OCI-LY7 (cell line): ENCODE measurements at regions not wholly inside any gene's neighbourhood (a gene's known extent, or its start where the extent isn't known, plus 50 kb on each side); places are given as distances from the start of the nearest gene placed in this dataset.

Experiments
- BruUV-seq: library from RNA; stranded (reverse); fragments of 400-500 nt; replicated peaks from 2 replicates; lab custom pipeline; 2021; lab: Mats Ljungman, UMichigan
- CTCF ChIA-PET: fragments of 300-600 bp; sonication (Branson Sonifier 250); formaldehyde crosslinking; loops from one replicate; lab custom pipeline; 2022; ENCODE audit warnings: antibody characterized with exemption; ENCODE audit not compliant: unreplicated experiment; lab: Charles Lee
- POLR2A ChIA-PET: fragments of 300-600 bp; sonication (Branson Sonifier 250); formaldehyde crosslinking; loops from one replicate; lab custom pipeline; 2022; ENCODE audit warnings: antibody characterized with exemption; lab: Charles Lee
- DNase-seq: peaks from one replicate; pipeline ENCODE4 v3.0.0-alpha.2; 2015; ENCODE audit warnings: low spot score
- H2AFZ ChIP-seq: fragments of 200-600 bp; sonication (generic), shearing (Covaris generic); 2 replicates; pipeline ENCODE4 v1.6.1; 2014; ENCODE audit warnings: mild to moderate bottlenecking, antibody characterized with exemption, low read length, moderate library complexity
- H3K27ac ChIP-seq: fragments of 200-600 bp; sonication (generic); 2 replicates; pipeline ENCODE4 v1.5.1; 2014; ENCODE audit warnings: mixed run types, low read depth, mild to moderate bottlenecking, moderate library complexity, low read length, inconsistent platforms; ENCODE audit not compliant: poor library complexity, severe bottlenecking
- H3K36me3 ChIP-seq: fragments of 200-600 bp; sonication (generic); 2 replicates; pipeline ENCODE4 v1.6.1; 2014; ENCODE audit warnings: mild to moderate bottlenecking, antibody characterized with exemption, low read length, moderate library complexity, mixed read lengths; ENCODE audit not compliant: insufficient read depth
- H3K4me1 ChIP-seq: fragments of 200-600 bp; sonication (generic); 2 replicates; pipeline ENCODE4 v1.5.1; 2014; ENCODE audit warnings: mild to moderate bottlenecking, low read length; ENCODE audit not compliant: insufficient read depth, poor library complexity, severe bottlenecking
- H3K4me2 ChIP-seq: fragments of 200-600 bp; sonication (generic); 2 replicates; pipeline ENCODE4 v1.6.1; 2014; ENCODE audit warnings: mild to moderate bottlenecking, low read length
- H3K4me3 ChIP-seq: fragments of 200-600 bp; sonication (generic); 2 replicates; pipeline ENCODE4 v1.5.1; 2014; ENCODE audit warnings: mild to moderate bottlenecking, low read depth, low read length; ENCODE audit not compliant: poor library complexity, severe bottlenecking
- H3K79me2 ChIP-seq: fragments of 200-600 bp; sonication (generic); 2 replicates; pipeline ENCODE4 v1.6.1; 2016; ENCODE audit warnings: low read depth, mild to moderate bottlenecking, low read length, moderate library complexity, mixed read lengths; ENCODE audit not compliant: insufficient read depth
- H3K9me2 ChIP-seq: fragments of 200-600 bp; sonication (generic); 2 replicates; pipeline ENCODE4 v1.6.1; 2016; ENCODE audit warnings: mild to moderate bottlenecking, low read length, mixed read lengths; ENCODE audit not compliant: insufficient read depth
- H3K9me3 ChIP-seq: fragments of 200-600 bp; sonication (generic); 2 replicates; pipeline ENCODE4 v1.6.1; 2014; ENCODE audit warnings: mild to moderate bottlenecking, mixed run types, low read length, mixed read lengths
- H4K20me1 ChIP-seq: fragments of 200-600 bp; sonication (generic); 2 replicates; pipeline ENCODE4 v1.6.1; 2014; ENCODE audit warnings: mild to moderate bottlenecking, antibody characterized with exemption, low read length, moderate library complexity, mixed read lengths; ENCODE audit not compliant: insufficient read depth
- EZH2phosphoT487 ChIP-seq: fragments of 200-600 bp; sonication (generic); IDR thresholded peaks from 2 replicates; pipeline ENCODE4 v1.6.1; 2018; ENCODE audit warnings: low read depth, borderline replicate concordance, mild to moderate bottlenecking, mixed run types, antibody characterized with exemption, low read length, moderate library complexity, mixed read lengths
- intact Hi-C: fragments of 100-400 bp; cut with micrococcal nuclease; formaldehyde crosslinking; loops from one replicate; pipeline ENCODE4 v1.10.0; 2022; ENCODE audit not compliant: unreplicated experiment
- TF ChIP-seq, protein P1 (sequence below): fragments of 200-600 bp; sonication (generic); conservative IDR thresholded peaks from 2 replicates; pipeline ENCODE4 v1.5.1; 2014; ENCODE audit warnings: mild to moderate bottlenecking, antibody characterized with exemption, low read length, moderate library complexity, mixed read lengths

DNA sequence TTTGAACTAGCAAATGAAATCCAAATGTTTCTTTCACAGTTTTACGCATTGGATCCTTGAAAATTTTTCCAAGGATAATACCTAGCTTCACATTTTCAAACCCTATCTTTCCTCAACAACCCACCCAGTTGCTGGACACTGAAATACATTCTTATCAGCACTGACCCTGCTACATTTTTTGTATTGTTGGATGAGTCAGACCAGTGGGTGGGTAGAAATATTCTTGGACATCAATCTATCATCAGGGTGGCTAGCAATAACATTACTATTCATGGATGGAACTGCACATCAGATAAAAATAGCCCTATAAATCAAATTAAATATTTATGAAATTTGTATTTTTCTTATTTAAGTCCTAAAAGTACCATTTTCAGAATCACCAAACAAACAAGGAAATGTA lies 407.4 kb upstream of the IZUMO3 start:
- Histone ChIP-seq H3K9me3 (no peaks in the 10 kb centered on the region; the same call in 1 of the 2 replicates), H3K27ac (no peak overlapping the region), H3K36me3 (no peaks in the 10 kb centered on the region), H3K4me2 (no peak overlapping the region), H3K79me2 (no peaks in the 10 kb centered on the region), H3K4me3 (no peak overlapping the region), H3K4me1 (no peaks in the 10 kb centered on the region), H4K20me1 (no peaks in the 10 kb centered on the region), H3K9me2 (no peaks in the 10 kb centered on the region), H2AFZ (no peak overlapping the region)
- no peak for TF ChIP-seq EZH2phosphoT487
- TF ChIP-seq, protein P1, sequence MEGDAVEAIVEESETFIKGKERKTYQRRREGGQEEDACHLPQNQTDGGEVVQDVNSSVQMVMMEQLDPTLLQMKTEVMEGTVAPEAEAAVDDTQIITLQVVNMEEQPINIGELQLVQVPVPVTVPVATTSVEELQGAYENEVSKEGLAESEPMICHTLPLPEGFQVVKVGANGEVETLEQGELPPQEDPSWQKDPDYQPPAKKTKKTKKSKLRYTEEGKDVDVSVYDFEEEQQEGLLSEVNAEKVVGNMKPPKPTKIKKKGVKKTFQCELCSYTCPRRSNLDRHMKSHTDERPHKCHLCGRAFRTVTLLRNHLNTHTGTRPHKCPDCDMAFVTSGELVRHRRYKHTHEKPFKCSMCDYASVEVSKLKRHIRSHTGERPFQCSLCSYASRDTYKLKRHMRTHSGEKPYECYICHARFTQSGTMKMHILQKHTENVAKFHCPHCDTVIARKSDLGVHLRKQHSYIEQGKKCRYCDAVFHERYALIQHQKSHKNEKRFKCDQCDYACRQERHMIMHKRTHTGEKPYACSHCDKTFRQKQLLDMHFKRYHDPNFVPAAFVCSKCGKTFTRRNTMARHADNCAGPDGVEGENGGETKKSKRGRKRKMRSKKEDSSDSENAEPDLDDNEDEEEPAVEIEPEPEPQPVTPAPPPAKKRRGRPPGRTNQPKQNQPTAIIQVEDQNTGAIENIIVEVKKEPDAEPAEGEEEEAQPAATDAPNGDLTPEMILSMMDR: no peak
- CTCF ChIA-PET: no interaction called here
- DNase-seq: no peak
- POLR2A ChIA-PET: no interaction called here
- intact Hi-C loops: no loop called here
- BruUV-seq: no TSS peak

DNA sequence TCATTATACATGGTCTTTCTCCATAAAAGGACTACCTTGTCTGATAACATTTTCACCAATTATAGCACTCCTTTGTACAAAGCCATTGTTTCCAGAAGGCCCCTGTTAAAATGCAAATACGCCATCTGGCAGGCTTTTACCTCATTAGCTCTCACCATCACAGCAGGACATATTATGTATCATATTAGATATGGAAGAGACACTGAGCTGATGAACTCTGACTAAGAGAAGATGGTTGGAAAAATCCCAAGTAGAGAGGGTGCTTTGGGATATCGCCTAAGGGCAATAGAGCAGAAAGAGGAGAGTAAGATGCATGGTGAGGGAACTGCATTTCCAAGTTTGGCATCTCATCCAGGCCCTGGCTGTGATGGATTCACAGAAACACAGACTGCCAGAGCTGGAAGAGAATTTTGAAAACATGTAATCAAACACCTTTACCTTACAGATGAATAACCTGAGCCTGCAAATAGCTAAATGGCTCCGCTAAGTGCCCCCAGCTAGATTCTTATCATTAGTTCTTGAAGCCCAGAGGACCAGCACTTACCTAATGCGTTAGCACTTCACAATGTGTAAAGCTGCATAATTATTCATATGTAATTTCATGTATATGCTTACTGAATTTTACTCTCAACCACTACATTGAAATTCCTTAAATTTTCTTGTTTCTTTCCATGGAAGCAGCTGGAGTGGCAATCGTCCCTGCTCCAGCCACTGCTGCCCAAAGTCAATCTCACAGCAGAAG lies 393.6 kb upstream of the IZUMO3 start:
- TF ChIP-seq EZH2phosphoT487: no peak
- TF ChIP-seq, protein P1: no peak
- POLR2A ChIA-PET: interaction anchor here (0.9 to 3.6 kb wide), 3 partner anchors 8 to 37 kb away, joined by 3 to 8 read pairs (median 5); no protein-coding TSS in a partner anchor
- DNase-seq: peak; percentile 70

DNA sequence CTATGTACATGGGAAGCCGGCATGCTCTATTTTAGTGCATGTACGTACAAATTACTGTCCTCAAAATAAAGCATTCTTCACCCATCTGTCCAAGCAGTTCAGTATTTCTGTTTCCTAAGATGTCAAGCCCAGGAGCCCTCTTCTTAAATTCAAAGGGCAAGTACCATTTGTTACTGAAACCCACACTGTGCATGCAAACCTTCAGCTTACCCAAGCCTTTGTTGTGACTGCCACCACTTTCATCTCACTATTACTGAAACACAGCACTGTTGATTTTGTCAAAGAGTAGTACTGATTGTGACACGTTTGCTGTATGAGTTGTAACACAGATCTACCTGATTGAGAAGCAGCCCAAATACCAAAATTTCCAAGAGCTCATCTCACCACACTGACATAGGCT lies 390.4 kb upstream of the IZUMO3 start:
- H3K79me2 ChIP-seq: no peaks in the 10 kb centered on the region
- H3K36me3 ChIP-seq: peaks cover 11% of the 10 kb centered on the region
- CTCF ChIA-PET: no interaction called here
- no peaks in the 10 kb centered on the region for H3K9me2 ChIP-seq
- no TSS peak for BruUV-seq
- H3K4me2 ChIP-seq: no peak overlapping the region
- peaks cover 10% of the 10 kb centered on the region; the same call in 1 of the 2 replicates for H3K9me3 ChIP-seq
- peak overlapping the region; percentile 62; the same call in 1 of the 2 replicates for H2AFZ ChIP-seq
- no peaks in the 10 kb centered on the region for H4K20me1 ChIP-seq
- POLR2A ChIA-PET: interaction anchor here (1.1 to 1.9 kb wide), 3 partner anchors 9 to 20 kb away, joined by 3 to 7 read pairs (median 6); no protein-coding TSS in a partner anchor
- intact Hi-C loops: no loop called here
- no peak overlapping the region for H3K4me3 ChIP-seq
- DNase-seq: peak; percentile 12
- peaks cover 97% of the 10 kb centered on the region for H3K4me1 ChIP-seq
- TF ChIP-seq, protein P1: no peak
- TF ChIP-seq EZH2phosphoT487: no peak
- H3K27ac ChIP-seq: peak overlapping the region; percentile 9

More for the DNA sequence above, 393.6 kb upstream of the IZUMO3 start:
- Histone ChIP-seq H3K9me3 (peaks cover 2% of the 10 kb centered on the region; the same call in 1 of the 2 replicates), H3K4me3 (peak overlapping the region; percentile 18), H3K79me2 (no peaks in the 10 kb centered on the region), H4K20me1 (no peaks in the 10 kb centered on the region), H3K4me2 (peak overlapping the region; percentile 46), H3K4me1 (peaks cover 65% of the 10 kb centered on the region), H2AFZ (peak overlapping the region; percentile 89), H3K36me3 (no peaks in the 10 kb centered on the region; the same call in 1 of the 2 replicates), H3K9me2 (no peaks in the 10 kb centered on the region), H3K27ac (peak overlapping the region; percentile 66)
- intact Hi-C loops: no loop called here
- CTCF ChIA-PET: no interaction called here
- BruUV-seq: no TSS peak
